GM12878 (cell line): ENCODE measurements at regions not wholly inside any gene's neighbourhood (a gene's known extent, or its start where the extent isn't known, plus 50 kb on each side); places are given as distances from the start of the nearest gene placed in this dataset.

ENCODE experiments used
- ATAC-seq: fragments of 200-7000 bp; cut with Tn5 transposase; 3 replicates; pipeline ENCODE4 v1.9.1; 2020; ENCODE audit warnings: mild to moderate bottlenecking, moderate library complexity
- BruUV-seq: library from RNA; stranded (reverse); fragments of 400-500 nt; replicated peaks from 2 replicates; lab custom pipeline; 2021; lab: Mats Ljungman, UMichigan
- CTCF ChIA-PET: fragments of 300-600 bp; sonication (Branson Sonifier 250); formaldehyde crosslinking; extraction: SDS; loops from one replicate; lab custom pipeline; 2021; ENCODE audit warnings: inconsistent platforms; lab: Yijun Ruan, JAX
- POLR2A ChIA-PET: fragments of 350-600 bp; formaldehyde crosslinking; extraction: SDS; loops from one replicate; lab custom pipeline; 2021; ENCODE audit warnings: inconsistent platforms; lab: Charles Lee
- RAD21 ChIA-PET: fragments of 300-600 bp; sonication (Branson Sonifier 250); formaldehyde crosslinking; loops from one replicate; lab custom pipeline; 2023; ENCODE audit warnings: antibody characterized with exemption; ENCODE audit not compliant: unreplicated experiment; lab: Charles Lee
- SMC1A ChIA-PET: fragments of 300-600 bp; sonication (Branson Sonifier 250); formaldehyde crosslinking; loops from one replicate; lab custom pipeline; 2023; ENCODE audit not compliant: unreplicated experiment, uncharacterized antibody; lab: Charles Lee
- DNase-seq: peaks from one replicate; pipeline ENCODE4 v3.0.0-alpha.2; 2011; ENCODE audit warnings: low read depth, low spot score
- FAIRE-seq: peaks from 3 replicates; lab custom pipeline; 2011; peaks lifted over from hg19 to GRCh38; lab: Jason Lieb, UNC
- H2AFZ ChIP-seq: 2 replicates; pipeline ENCODE4 v1.6.0; 2011; ENCODE audit warnings: low read depth, low read length, control low read depth; ENCODE audit not compliant: control insufficient read depth
- H3K27ac ChIP-seq: 2 replicates; pipeline ENCODE4 v1.5.1; 2011; ENCODE audit warnings: control low read depth; ENCODE audit not compliant: control insufficient read depth, insufficient read depth
- H3K27me3 ChIP-seq, 2 experiments: replicated peaks in 1 of 2; 2 replicates each; pipeline versions ENCODE4 v1.6.0 to v1.6.1; 2011; ENCODE audit warnings: low read length in 1 of 2; ENCODE audit not compliant: control insufficient read depth in 2 of 2, insufficient read depth in 2 of 2
- H3K36me3 ChIP-seq, 2 experiments: 2 replicates each; pipeline ENCODE4 v1.5.1; 2011; ENCODE audit warnings: low read length in 1 of 2; ENCODE audit not compliant: control insufficient read depth in 2 of 2, insufficient read depth in 2 of 2
- H3K4me1 ChIP-seq: 2 replicates; pipeline ENCODE4 v1.6.1; 2011; ENCODE audit warnings: mild to moderate bottlenecking, low read length, moderate library complexity, mixed read lengths; ENCODE audit not compliant: control insufficient read depth, insufficient read depth
- H3K4me2 ChIP-seq: 2 replicates; pipeline ENCODE4 v1.6.0; 2011; ENCODE audit warnings: control low read depth; ENCODE audit not compliant: control insufficient read depth, insufficient read depth
- H3K4me3 ChIP-seq: fragments of 200-600 bp; sonication (generic); 2 replicates; pipeline ENCODE4 v1.5.1; 2016
- H3K79me2 ChIP-seq: 2 replicates; pipeline ENCODE4 v1.6.0; 2011; ENCODE audit warnings: low read length; ENCODE audit not compliant: control insufficient read depth, insufficient read depth
- H3K9ac ChIP-seq: 2 replicates; pipeline ENCODE4 v1.8.0; 2011; ENCODE audit warnings: low read length, control low read depth, mixed read lengths; ENCODE audit not compliant: control insufficient read depth, insufficient read depth
- H3K9me3 ChIP-seq: replicated peaks from 3 replicates; pipeline ENCODE4 v1.5.1; 2011; ENCODE audit warnings: mild to moderate bottlenecking, low read length; ENCODE audit not compliant: control insufficient read depth, insufficient read depth
- H4K20me1 ChIP-seq: 2 replicates; pipeline ENCODE4 v1.6.0; 2011; ENCODE audit not compliant: control insufficient read depth, insufficient read depth
- MTA2 ChIP-seq: fragments of 450-650 bp; IDR thresholded peaks from 2 replicates; pipeline ENCODE4 v1.6.1; 2016; ENCODE audit warnings: low read depth, mild to moderate bottlenecking, moderate library complexity
- POLR2AphosphoS5 ChIP-seq: IDR thresholded peaks from 2 replicates; pipeline ENCODE4 v1.6.1; 2011; ENCODE audit warnings: mild to moderate bottlenecking, low read length, inconsistent platforms
- RCOR1 ChIP-seq: conservative IDR thresholded peaks from 2 replicates; pipeline ENCODE4 v1.6.1; 2012; ENCODE audit warnings: low read depth, low read length, improper control_type of control experiment
- SP1 ChIP-seq: IDR thresholded peaks from one replicate; pipeline ENCODE4 v1.6.1; 2011; ENCODE audit warnings: low read depth, low read length
- SREBF2 ChIP-seq: IDR thresholded peaks from 2 replicates; pipeline ENCODE4 v1.6.1; 2012; ENCODE audit warnings: mild to moderate bottlenecking, low read length
- ZNF622 ChIP-seq: fragments of 450-650 bp; IDR thresholded peaks from 2 replicates; pipeline ENCODE4 v1.6.1; 2017; ENCODE audit warnings: mild to moderate bottlenecking, inconsistent platforms
- WGBS: methylation state at CpG from one replicate; pipeline ENCODE4 v1.1.6; 2016; ENCODE audit warnings: low lambda C conversion rate; ENCODE audit not compliant: insufficient replicate concordance, insufficient coverage; ENCODE audit errors: missing lambda C conversion rate; 5-methylcytosine and 5-hydroxymethylcytosine counted together
- in situ Hi-C: fragments of 300-500 bp; cut with MboI; formaldehyde crosslinking; loops from 9 replicates; pipeline ENCODE4 v1.14.3; 2018; ENCODE audit warnings: mixed read lengths
- intact Hi-C: fragments of 100-400 bp; cut with micrococcal nuclease; formaldehyde crosslinking; loops from one replicate; pipeline ENCODE4 v1.14.2; 2022; ENCODE audit not compliant: unreplicated experiment
- TF ChIP-seq, protein P1 (sequence below): IDR thresholded peaks from 2 replicates; pipeline ENCODE4 v1.6.1; 2011; ENCODE audit warnings: mild to moderate bottlenecking, low read depth, low read length, moderate library complexity; ENCODE audit not compliant: insufficient replicate concordance
- TF ChIP-seq, protein P2 (sequence below): IDR thresholded peaks from 2 replicates; pipeline ENCODE4 v1.6.1; 2012; ENCODE audit warnings: low read length, inconsistent platforms
- TF ChIP-seq, protein P3 (sequence below): fragments of 450-650 bp; IDR thresholded peaks from 2 replicates; pipeline ENCODE4 v1.6.1; 2017; ENCODE audit warnings: antibody characterized with exemption, mild to moderate bottlenecking, moderate library complexity

DNA sequence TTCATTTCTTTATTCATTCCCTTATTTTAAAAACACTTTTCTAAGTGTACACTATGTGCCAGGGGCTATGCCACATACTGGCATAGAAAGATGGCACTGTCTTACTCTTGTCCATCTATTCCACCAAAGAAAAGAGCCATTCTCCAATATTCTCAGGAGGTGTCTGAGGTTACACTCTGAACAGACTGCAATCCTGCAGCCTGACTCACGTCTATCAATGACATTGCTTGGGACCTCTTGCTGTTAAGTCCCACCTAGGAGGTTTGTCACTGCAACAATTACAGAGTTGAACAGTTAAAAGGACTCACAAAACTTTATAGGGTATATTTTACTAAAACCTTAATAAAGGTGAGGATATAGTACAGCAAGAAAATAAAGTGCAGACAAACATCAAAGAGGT, 512.9 kb upstream of the HTR2A start:
- RAD21 ChIA-PET, result no interaction called here
- no peak for FAIRE-seq

More for the DNA sequence above, 512.9 kb upstream of the HTR2A start:
- Histone ChIP-seq H3K27me3 (no peaks in the 10 kb centered on the region), H4K20me1 (no peaks in the 10 kb centered on the region), H3K9me3 (no peaks in the 10 kb centered on the region), H3K4me1 (no peaks in the 10 kb centered on the region), H2AFZ (no peak overlapping the region), H3K27ac (no peak overlapping the region), H3K79me2 (no peaks in the 10 kb centered on the region), H3K4me3 (no peak overlapping the region), H3K36me3 (no peaks in the 10 kb centered on the region), H3K9ac (no peak overlapping the region), H3K4me2 (no peak overlapping the region)
- no TSS peak for BruUV-seq
- intact Hi-C loops (no loop called here), in situ Hi-C loops (no loop called here)
- ChIA-PET SMC1A (no interaction called here), POLR2A (no interaction called here), CTCF (no interaction called here)
- WGBS, result 5% methylated on average over 1 of the region's 1 CpG
- DNase-seq, result no peak
- TF ChIP-seq RCOR1, result no peak
- TF ChIP-seq SREBF2, result no peak
- TF ChIP-seq SP1, result no peak
- TF ChIP-seq, protein P1, sequence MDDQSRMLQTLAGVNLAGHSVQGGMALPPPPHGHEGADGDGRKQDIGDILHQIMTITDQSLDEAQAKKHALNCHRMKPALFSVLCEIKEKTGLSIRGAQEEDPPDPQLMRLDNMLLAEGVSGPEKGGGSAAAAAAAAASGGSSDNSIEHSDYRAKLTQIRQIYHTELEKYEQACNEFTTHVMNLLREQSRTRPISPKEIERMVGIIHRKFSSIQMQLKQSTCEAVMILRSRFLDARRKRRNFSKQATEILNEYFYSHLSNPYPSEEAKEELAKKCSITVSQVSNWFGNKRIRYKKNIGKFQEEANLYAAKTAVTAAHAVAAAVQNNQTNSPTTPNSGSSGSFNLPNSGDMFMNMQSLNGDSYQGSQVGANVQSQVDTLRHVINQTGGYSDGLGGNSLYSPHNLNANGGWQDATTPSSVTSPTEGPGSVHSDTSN, result no peak
- no peak for TF ChIP-seq MTA2
- TF ChIP-seq, protein P2, sequence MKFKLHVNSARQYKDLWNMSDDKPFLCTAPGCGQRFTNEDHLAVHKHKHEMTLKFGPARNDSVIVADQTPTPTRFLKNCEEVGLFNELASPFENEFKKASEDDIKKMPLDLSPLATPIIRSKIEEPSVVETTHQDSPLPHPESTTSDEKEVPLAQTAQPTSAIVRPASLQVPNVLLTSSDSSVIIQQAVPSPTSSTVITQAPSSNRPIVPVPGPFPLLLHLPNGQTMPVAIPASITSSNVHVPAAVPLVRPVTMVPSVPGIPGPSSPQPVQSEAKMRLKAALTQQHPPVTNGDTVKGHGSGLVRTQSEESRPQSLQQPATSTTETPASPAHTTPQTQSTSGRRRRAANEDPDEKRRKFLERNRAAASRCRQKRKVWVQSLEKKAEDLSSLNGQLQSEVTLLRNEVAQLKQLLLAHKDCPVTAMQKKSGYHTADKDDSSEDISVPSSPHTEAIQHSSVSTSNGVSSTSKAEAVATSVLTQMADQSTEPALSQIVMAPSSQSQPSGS, result no peak
- TF ChIP-seq, protein P3, sequence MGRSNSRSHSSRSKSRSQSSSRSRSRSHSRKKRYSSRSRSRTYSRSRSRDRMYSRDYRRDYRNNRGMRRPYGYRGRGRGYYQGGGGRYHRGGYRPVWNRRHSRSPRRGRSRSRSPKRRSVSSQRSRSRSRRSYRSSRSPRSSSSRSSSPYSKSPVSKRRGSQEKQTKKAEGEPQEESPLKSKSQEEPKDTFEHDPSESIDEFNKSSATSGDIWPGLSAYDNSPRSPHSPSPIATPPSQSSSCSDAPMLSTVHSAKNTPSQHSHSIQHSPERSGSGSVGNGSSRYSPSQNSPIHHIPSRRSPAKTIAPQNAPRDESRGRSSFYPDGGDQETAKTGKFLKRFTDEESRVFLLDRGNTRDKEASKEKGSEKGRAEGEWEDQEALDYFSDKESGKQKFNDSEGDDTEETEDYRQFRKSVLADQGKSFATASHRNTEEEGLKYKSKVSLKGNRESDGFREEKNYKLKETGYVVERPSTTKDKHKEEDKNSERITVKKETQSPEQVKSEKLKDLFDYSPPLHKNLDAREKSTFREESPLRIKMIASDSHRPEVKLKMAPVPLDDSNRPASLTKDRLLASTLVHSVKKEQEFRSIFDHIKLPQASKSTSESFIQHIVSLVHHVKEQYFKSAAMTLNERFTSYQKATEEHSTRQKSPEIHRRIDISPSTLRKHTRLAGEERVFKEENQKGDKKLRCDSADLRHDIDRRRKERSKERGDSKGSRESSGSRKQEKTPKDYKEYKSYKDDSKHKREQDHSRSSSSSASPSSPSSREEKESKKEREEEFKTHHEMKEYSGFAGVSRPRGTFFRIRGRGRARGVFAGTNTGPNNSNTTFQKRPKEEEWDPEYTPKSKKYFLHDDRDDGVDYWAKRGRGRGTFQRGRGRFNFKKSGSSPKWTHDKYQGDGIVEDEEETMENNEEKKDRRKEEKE, result no peak
- no peak for TF ChIP-seq ZNF622
- no peak for TF ChIP-seq POLR2AphosphoS5
- ATAC-seq, result no peak
